ENCODE measurements at regions not wholly inside any gene's neighbourhood (a gene's known extent, or its start where the extent isn't known, plus 50 kb on each side); places are given as distances from the start of the nearest gene placed in this dataset.
"Not testable (repeated sequence)": the region's sequence is repeated elsewhere in the genome, so short reads cannot be mapped to it uniquely, and the experiment has no call there.

DNA sequence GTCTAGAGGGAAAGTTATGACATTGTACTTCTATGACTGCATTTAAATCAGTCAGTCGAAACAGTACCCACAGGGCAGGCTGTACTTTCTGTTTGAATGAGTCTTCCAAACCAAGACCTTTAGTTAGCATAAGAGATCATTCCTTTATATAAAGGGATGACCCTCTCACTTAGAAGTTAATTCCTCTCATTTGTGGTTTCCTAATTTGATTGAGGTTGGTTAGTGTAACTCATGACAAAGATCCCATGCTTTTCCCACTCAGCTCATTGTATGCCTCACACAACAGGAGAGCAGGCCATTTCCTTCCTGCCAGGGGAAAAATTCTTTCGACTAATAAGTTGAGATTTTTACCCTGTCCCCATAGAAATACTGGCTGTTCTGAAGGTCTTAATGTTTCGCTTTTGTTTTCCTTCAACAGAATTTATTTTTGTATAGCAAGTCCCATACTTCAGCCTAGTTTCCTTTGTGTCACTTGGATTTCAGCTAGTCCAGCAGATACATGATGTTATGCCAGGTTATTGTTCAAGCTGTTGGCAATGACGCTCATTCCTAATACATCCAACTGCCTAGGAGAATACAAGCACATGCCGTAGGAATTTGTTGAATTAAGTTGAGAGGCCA is 500.7 kb downstream of the SPATA31D1 start:
- TF ChIP-seq CTCF (conservative IDR thresholded peaks at IDR 0.05; ENCODE audit: low read length) (no peak), EZH2phosphoT487 (IDR thresholded peaks at IDR 0.05; ENCODE audit: borderline replicate concordance) (no peak)
- Histone ChIP-seq H2AFZ (ENCODE audit: low read length) (no peak overlapping the region), H3K4me2 (ENCODE audit: low read depth, low read length, poor library complexity, severe bottlenecking) (no peak overlapping the region), H4K20me1 (ENCODE audit: insufficient read depth, low read length, poor library complexity, severe bottlenecking) (no peaks in the 10 kb centered on the region), H3K9me2 (replicated peaks; ENCODE audit: low read depth, low read length) (no peaks in the 10 kb centered on the region), H3K27me3 (ENCODE audit: insufficient read depth, low read length, poor library complexity, severe bottlenecking) (no peaks in the 10 kb centered on the region), H3F3A (ENCODE audit: low read depth) (no peaks in the 10 kb centered on the region), H3K79me2 (ENCODE audit: insufficient read depth, low read length) (no peaks in the 10 kb centered on the region), H3K9ac (ENCODE audit: low read depth, low read length, poor library complexity, severe bottlenecking) (no peak overlapping the region), H3K4me1 (ENCODE audit: insufficient read depth, low read length, poor library complexity, severe bottlenecking) (peaks cover 16% of the 10 kb centered on the region), H3K9me3 (ENCODE audit: insufficient read depth, low read depth, low read length) (no peaks in the 10 kb centered on the region), H3K4me3 (ENCODE audit: low read length, poor library complexity, severe bottlenecking) (no peak overlapping the region), H3K36me3 (ENCODE audit: insufficient read depth, low read length) (no peaks in the 10 kb centered on the region)

- no peaks in the 10 kb centered on the region for H3K79me2 ChIP-seq (ENCODE audit: insufficient read depth, low read length)
Measured at GRCh38 chr9:82490019-82490499, 501.5 kb downstream of the SPATA31D1 start.

DNA sequence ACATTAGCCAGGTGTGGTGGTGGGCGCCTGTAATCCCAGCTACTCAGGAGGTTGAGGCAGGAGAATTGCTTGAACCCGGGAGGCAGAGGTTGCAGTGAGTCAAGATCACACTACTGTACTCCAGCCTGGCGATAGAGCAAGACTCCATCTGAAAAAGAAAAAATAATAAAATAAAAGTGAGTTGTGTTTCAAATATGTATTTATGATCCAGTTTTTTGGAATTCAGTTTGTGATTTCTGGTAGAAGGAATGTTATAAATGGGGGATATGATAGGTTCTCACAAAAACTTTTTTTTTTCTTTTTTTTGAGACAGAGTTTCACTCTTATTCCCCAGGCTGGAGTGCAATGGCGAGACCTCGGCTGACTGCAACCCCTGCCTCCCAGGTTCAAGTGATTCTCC is 502.2 kb downstream of the SPATA31D1 start:
- not testable (repeated sequence) for H3K4me2 ChIP-seq (ENCODE audit: low read depth, low read length, poor library complexity, severe bottlenecking); H3K36me3 ChIP-seq (ENCODE audit: insufficient read depth, low read length); H3K4me1 ChIP-seq (ENCODE audit: insufficient read depth, low read length, poor library complexity, severe bottlenecking); H4K20me1 ChIP-seq (ENCODE audit: insufficient read depth, low read length, poor library complexity, severe bottlenecking); H3K27me3 ChIP-seq (ENCODE audit: insufficient read depth, low read length, poor library complexity, severe bottlenecking); H3K4me3 ChIP-seq (ENCODE audit: low read length, poor library complexity, severe bottlenecking); H2AFZ ChIP-seq (ENCODE audit: low read length); H3K9me2 ChIP-seq (replicated peaks; ENCODE audit: low read depth, low read length); H3K79me2 ChIP-seq (ENCODE audit: insufficient read depth, low read length); H3K9me3 ChIP-seq (ENCODE audit: insufficient read depth, low read depth, low read length); H3F3A ChIP-seq (ENCODE audit: low read depth); H3K9ac ChIP-seq (ENCODE audit: low read depth, low read length, poor library complexity, severe bottlenecking)

More at GRCh38 chr9:82490019-82490499, 501.5 kb downstream of the SPATA31D1 start:
- H3K36me3 ChIP-seq (ENCODE audit: insufficient read depth, low read length): no peaks in the 10 kb centered on the region
- H3K4me3 ChIP-seq (ENCODE audit: low read length, poor library complexity, severe bottlenecking): no peak overlapping the region
- no peaks in the 10 kb centered on the region for H3K9me2 ChIP-seq (replicated peaks; ENCODE audit: low read depth, low read length)
- no peak for TF ChIP-seq CTCF (conservative IDR thresholded peaks at IDR 0.05; ENCODE audit: low read length)
- TF ChIP-seq EZH2phosphoT487 (IDR thresholded peaks at IDR 0.05; ENCODE audit: borderline replicate concordance): no peak
- no peaks in the 10 kb centered on the region for H3F3A ChIP-seq (ENCODE audit: low read depth)
- peaks cover 9% of the 10 kb centered on the region for H3K4me1 ChIP-seq (ENCODE audit: insufficient read depth, low read length, poor library complexity, severe bottlenecking)
- no peaks in the 10 kb centered on the region for H3K9me3 ChIP-seq (ENCODE audit: insufficient read depth, low read depth, low read length)
- H3K9ac ChIP-seq (ENCODE audit: low read depth, low read length, poor library complexity, severe bottlenecking): no peak overlapping the region
- H3K4me2 ChIP-seq (ENCODE audit: low read depth, low read length, poor library complexity, severe bottlenecking): no peak overlapping the region
- H2AFZ ChIP-seq (ENCODE audit: low read length): no peak overlapping the region
- H3K27me3 ChIP-seq (ENCODE audit: insufficient read depth, low read length, poor library complexity, severe bottlenecking): no peaks in the 10 kb centered on the region
- no peaks in the 10 kb centered on the region for H4K20me1 ChIP-seq (ENCODE audit: insufficient read depth, low read length, poor library complexity, severe bottlenecking)

GRCh38 chr9:82491604-82492003 is 503.0 kb downstream of the SPATA31D1 start:
- H3K4me3 ChIP-seq (ENCODE audit: low read length, poor library complexity, severe bottlenecking): no peak overlapping the region

More at GRCh38 chr9:82491604-82492003, 503.0 kb downstream of the SPATA31D1 start:
- Histone ChIP-seq H3K27me3 (ENCODE audit: insufficient read depth, low read length, poor library complexity, severe bottlenecking) (no peaks in the 10 kb centered on the region), H4K20me1 (ENCODE audit: insufficient read depth, low read length, poor library complexity, severe bottlenecking) (no peaks in the 10 kb centered on the region), H3F3A (ENCODE audit: low read depth) (no peaks in the 10 kb centered on the region), H2AFZ (ENCODE audit: low read length) (no peak overlapping the region), H3K79me2 (ENCODE audit: insufficient read depth, low read length) (no peaks in the 10 kb centered on the region), H3K4me1 (ENCODE audit: insufficient read depth, low read length, poor library complexity, severe bottlenecking) (peaks cover 6% of the 10 kb centered on the region), H3K9ac (ENCODE audit: low read depth, low read length, poor library complexity, severe bottlenecking) (no peak overlapping the region), H3K36me3 (ENCODE audit: insufficient read depth, low read length) (no peaks in the 10 kb centered on the region), H3K9me3 (ENCODE audit: insufficient read depth, low read depth, low read length) (no peaks in the 10 kb centered on the region), H3K9me2 (replicated peaks; ENCODE audit: low read depth, low read length) (no peaks in the 10 kb centered on the region), H3K4me2 (ENCODE audit: low read depth, low read length, poor library complexity, severe bottlenecking) (no peak overlapping the region)
- TF ChIP-seq CTCF (conservative IDR thresholded peaks at IDR 0.05; ENCODE audit: low read length) (no peak), EZH2phosphoT487 (IDR thresholded peaks at IDR 0.05; ENCODE audit: borderline replicate concordance) (no peak)

All from Loucy (cell line).